Lower leg skin (tissue), 3 donors: ENCODE measurements at regions not wholly inside any gene's neighbourhood (a gene's known extent, or its start where the extent isn't known, plus 50 kb on each side); places are given as distances from the start of the nearest gene placed in this dataset.

ENCODE experiments used
- CTCF ChIP-seq, 3 donors: fragments of 450-650 bp; IDR thresholded peaks; one replicate each; pipeline ENCODE4 v1.5.1; 2016; ENCODE audit warnings: antibody characterized with exemption in 3 of 3, mild to moderate bottlenecking in 3 of 3, moderate library complexity in 2 of 3
- POLR2A ChIP-seq, 2 donors: fragments of 450-650 bp; IDR thresholded peaks; one replicate each; pipeline ENCODE4 v1.6.1; 2016 to 2017; ENCODE audit warnings: antibody characterized with exemption in 2 of 2, mild to moderate bottlenecking in 1 of 2, moderate library complexity in 1 of 2

- no peak for TF ChIP-seq CTCF (IDR thresholded peaks at IDR 0.05)
- TF ChIP-seq POLR2A (IDR thresholded peaks at IDR 0.05) = no peak
Observed at GRCh38 chr9:91157883-91158282, 203.8 kb downstream of the AUH start.
